Activated CD4-positive, alpha-beta T cell treated with anti-CD3 and anti-CD28 coated beads for 36 hours (primary cell): ENCODE measurements at regions not wholly inside any gene's neighbourhood (a gene's known extent, or its start where the extent isn't known, plus 50 kb on each side); places are given as distances from the start of the nearest gene placed in this dataset.
"Not testable (repeated sequence)": the region's sequence is repeated elsewhere in the genome, so short reads cannot be mapped to it uniquely, and the experiment has no call there.

Source experiments
- ATAC-seq: fragments of 200-7000 bp; cut with Tn5 transposase; one replicate; pipeline ENCODE4 v1.10.0; 2021; ENCODE audit warnings: mild to moderate bottlenecking, moderate library complexity
- CTCF ChIA-PET: fragments of 350-600 bp; sonication (Branson Sonifier 250); formaldehyde crosslinking; loops from one replicate; lab custom pipeline; 2021; ENCODE audit warnings: antibody characterized with exemption; lab: Charles Lee
- POLR2A ChIA-PET: fragments of 350-600 bp; sonication (Branson Sonifier 250); formaldehyde crosslinking; loops from one replicate; lab custom pipeline; 2021; ENCODE audit warnings: antibody characterized with exemption, inconsistent platforms; lab: Charles Lee
- DNase-seq: peaks from one replicate; pipeline ENCODE4 v3.0.0-alpha.2; 2020
- H3K27ac Mint-ChIP-seq: one replicate; pipeline ENCODE4 v1.8.0; 2021; ENCODE audit warnings: mixed read lengths
- H3K27me3 Mint-ChIP-seq: one replicate; pipeline ENCODE4 v1.8.0; 2021; ENCODE audit warnings: mixed read lengths
- H3K36me3 Mint-ChIP-seq: one replicate; pipeline ENCODE4 v1.8.0; 2021; ENCODE audit warnings: low read depth, mixed read lengths
- H3K4me1 Mint-ChIP-seq: one replicate; pipeline ENCODE4 v1.8.0; 2021; ENCODE audit warnings: mixed read lengths
- H3K4me3 Mint-ChIP-seq: one replicate; pipeline ENCODE4 v1.8.0; 2021; ENCODE audit warnings: mild to moderate bottlenecking, moderate library complexity, mixed read lengths
- H3K9me3 Mint-ChIP-seq: one replicate; pipeline ENCODE4 v1.8.0; 2021; ENCODE audit warnings: low read depth, mixed read lengths
- intact Hi-C, 2 experiments: fragments of 100-400 bp; cut with DNase I in 1 of 2; cut with micrococcal nuclease in 1 of 2; formaldehyde crosslinking; loops; one replicate each; pipeline versions ENCODE4 v1.14.2 to v1.15.1; 2022 to 2024; cut with DNase I, micrococcal nuclease

DNA sequence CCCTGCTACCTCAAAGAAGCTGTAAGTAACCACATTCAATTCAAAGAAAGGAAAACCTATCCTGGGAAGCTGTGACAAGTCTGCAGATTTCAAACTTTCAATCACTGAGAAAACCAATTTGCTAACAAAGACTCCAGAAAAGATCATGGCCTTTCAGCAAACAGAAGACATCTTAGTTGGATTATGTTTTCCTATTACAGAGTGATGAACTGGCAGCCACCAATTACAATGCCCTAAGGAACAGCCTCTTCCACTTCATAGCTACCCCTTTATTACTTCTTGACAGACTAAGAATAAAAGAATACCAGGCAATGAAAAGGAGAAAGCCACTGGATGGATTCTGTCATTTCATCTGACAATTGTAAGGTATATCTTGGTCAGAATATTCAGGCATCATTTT is 128.2 kb upstream of the RASEF start:
- no peaks in the 10 kb centered on the region for H3K9me3 Mint-ChIP-seq
- peaks cover 10% of the 10 kb centered on the region for H3K27me3 Mint-ChIP-seq
- ChIA-PET POLR2A (no interaction called here), CTCF (no interaction called here)
- ATAC-seq (no peak), DNase-seq (no peak)
- H3K36me3 Mint-ChIP-seq: no peaks in the 10 kb centered on the region
- intact Hi-C loops: no loop called here
- no peak overlapping the region for H3K4me3 Mint-ChIP-seq
- no peaks in the 10 kb centered on the region for H3K4me1 Mint-ChIP-seq
- H3K27ac Mint-ChIP-seq: no peak overlapping the region

- H3K27ac Mint-ChIP-seq, H3K9me3 Mint-ChIP-seq, H3K36me3 Mint-ChIP-seq, intact Hi-C loops, H3K4me3 Mint-ChIP-seq, H3K4me1 Mint-ChIP-seq, CTCF ChIA-PET, ATAC-seq, DNase-seq, POLR2A ChIA-PET: not testable (repeated sequence)
- peaks cover 10% of the 10 kb centered on the region for H3K27me3 Mint-ChIP-seq
Observed at GRCh38 chr9:83189026-83189425, 126.1 kb upstream of the RASEF start.

DNA sequence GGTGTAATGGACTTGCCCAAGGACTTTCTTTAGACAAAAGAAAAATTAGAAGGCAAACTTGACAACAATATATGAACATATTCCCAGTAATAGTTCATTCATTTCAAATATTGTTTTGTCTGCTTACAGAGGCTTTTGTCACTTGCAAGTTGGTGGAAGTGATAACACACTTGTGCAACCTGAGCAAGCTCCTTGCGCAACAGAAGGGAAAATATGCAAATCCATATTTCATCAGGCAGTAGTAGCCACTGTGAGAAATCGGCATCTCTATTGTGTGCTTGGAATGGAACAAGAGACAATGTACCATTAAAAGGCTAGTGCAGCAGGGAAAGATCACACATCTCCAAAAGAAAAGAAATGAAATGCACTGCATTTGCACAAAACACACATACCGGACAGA is 125.3 kb upstream of the RASEF start:
- Mint-ChIP-seq H3K36me3 (no peaks in the 10 kb centered on the region), H3K4me3 (no peak overlapping the region), H3K9me3 (no peaks in the 10 kb centered on the region), H3K4me1 (no peaks in the 10 kb centered on the region), H3K27me3 (peaks cover 10% of the 10 kb centered on the region), H3K27ac (no peak overlapping the region)
- ChIA-PET POLR2A (no interaction called here), CTCF (no interaction called here)
- ATAC-seq (no peak), DNase-seq (no peak)
- intact Hi-C loops: no loop called here

DNA sequence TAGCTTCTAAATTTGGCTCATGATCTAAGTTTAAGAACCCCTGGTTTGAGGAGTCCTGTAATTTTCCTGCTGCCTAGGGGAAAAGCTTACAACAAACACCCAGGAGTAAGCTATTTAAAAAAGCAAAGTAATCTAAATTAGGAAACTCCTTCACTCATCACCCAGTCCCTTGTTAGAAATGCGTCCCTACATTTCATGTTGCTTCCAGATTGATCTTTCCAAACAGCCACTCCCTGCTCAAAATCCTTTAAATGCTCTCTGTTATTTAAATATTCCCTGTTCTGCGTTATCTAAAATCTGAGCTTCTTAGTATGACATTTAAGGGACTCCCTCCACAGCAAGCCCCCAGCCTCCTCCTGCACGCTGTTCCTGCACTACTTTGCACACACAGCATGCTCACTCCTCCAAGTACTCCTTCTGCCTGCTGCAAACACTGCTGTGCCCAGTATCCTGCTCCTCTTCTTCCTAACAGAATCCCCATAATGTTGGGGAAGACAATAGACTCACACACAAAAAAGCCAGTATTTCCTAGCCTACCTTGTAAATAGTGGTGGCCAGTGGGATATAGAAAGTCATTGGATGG is 123.3 kb upstream of the RASEF start:
- H3K4me1 Mint-ChIP-seq: no peaks in the 10 kb centered on the region

GRCh38 chr9:83185488-83186154 is 122.7 kb upstream of the RASEF start:
- intact Hi-C loops: no loop called here
- no peak overlapping the region for H3K4me3 Mint-ChIP-seq
- H3K27me3 Mint-ChIP-seq: peaks cover 10% of the 10 kb centered on the region
- no peaks in the 10 kb centered on the region for H3K36me3 Mint-ChIP-seq
- H3K9me3 Mint-ChIP-seq: no peaks in the 10 kb centered on the region
- H3K4me1 Mint-ChIP-seq: no peaks in the 10 kb centered on the region
- ATAC-seq: no peak
- no peak for DNase-seq
- ChIA-PET CTCF (no interaction called here), POLR2A (no interaction called here)
- H3K27ac Mint-ChIP-seq: no peak overlapping the region

More for the DNA sequence above, 123.3 kb upstream of the RASEF start:
- Mint-ChIP-seq H3K27me3 (peaks cover 8% of the 10 kb centered on the region), H3K27ac (no peak overlapping the region), H3K4me3 (no peak overlapping the region), H3K36me3 (no peaks in the 10 kb centered on the region), H3K9me3 (no peaks in the 10 kb centered on the region)
- DNase-seq: no peak
- CTCF ChIA-PET: no interaction called here
- POLR2A ChIA-PET: no interaction called here
- ATAC-seq: no peak
- intact Hi-C loops: no loop called here

DNA sequence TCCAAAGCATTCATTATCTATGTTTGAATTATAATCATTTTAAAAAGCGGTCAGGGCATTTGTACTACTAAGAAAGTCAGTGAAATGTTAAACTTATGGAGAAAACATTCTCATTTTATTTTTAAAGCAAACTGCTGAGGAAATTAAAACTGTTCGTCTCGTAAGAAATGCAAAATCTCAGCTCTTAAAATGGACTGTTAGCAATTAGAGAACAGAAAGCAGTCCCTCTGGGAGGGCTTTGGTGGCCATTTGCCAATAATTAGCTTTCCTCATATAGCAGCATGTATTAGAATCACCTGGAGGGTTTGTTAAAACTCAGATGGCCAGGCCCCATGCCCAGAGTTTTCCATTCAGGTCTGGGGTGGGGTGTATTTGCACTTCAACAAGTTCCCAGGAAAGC is 120.7 kb upstream of the RASEF start:
- CTCF ChIA-PET: no interaction called here
- H3K4me1 Mint-ChIP-seq: no peaks in the 10 kb centered on the region

GRCh38 chr9:83182071-83182470 is 119.1 kb upstream of the RASEF start:
- intact Hi-C loops: no loop called here
- POLR2A ChIA-PET: no interaction called here

More for the DNA sequence above, 120.7 kb upstream of the RASEF start:
- Mint-ChIP-seq H3K4me3 (no peak overlapping the region), H3K27ac (no peak overlapping the region), H3K36me3 (no peaks in the 10 kb centered on the region), H3K9me3 (no peaks in the 10 kb centered on the region), H3K27me3 (peaks cover 5% of the 10 kb centered on the region)
- POLR2A ChIA-PET: no interaction called here
- no peak for ATAC-seq
- no peak for DNase-seq
- intact Hi-C loops: no loop called here

DNA sequence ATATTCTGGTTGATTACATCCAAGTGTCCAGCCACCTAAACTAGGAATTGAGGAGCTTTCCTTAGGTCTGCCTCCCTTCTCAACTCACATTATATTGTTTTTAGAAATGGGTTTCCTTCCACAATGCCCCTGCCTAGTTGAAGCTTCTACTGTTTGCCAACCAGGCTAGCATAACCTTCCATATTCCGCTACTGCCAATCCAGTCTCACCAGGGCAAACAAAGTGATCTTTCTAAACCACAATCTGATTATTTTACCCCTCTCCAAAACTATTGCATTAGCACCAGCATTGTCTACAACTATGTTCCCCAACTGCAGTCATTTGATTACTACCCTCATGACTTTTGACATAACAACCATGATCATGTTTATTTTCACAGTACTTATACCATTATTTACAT is 115.8 kb upstream of the RASEF start:
- no peak for ATAC-seq
- peaks cover 3% of the 10 kb centered on the region for H3K27me3 Mint-ChIP-seq
- ChIA-PET POLR2A (no interaction called here), CTCF (no interaction called here)
- H3K36me3 Mint-ChIP-seq: no peaks in the 10 kb centered on the region
- peaks cover 9% of the 10 kb centered on the region for H3K9me3 Mint-ChIP-seq
- no peaks in the 10 kb centered on the region for H3K4me1 Mint-ChIP-seq
- no peak overlapping the region for H3K4me3 Mint-ChIP-seq
- intact Hi-C loops: no loop called here
- no peak overlapping the region for H3K27ac Mint-ChIP-seq
- DNase-seq: no peak

More at GRCh38 chr9:83182071-83182470, 119.1 kb upstream of the RASEF start:
- Mint-ChIP-seq H3K27ac (no peak overlapping the region), H3K36me3 (no peaks in the 10 kb centered on the region), H3K9me3 (peaks cover 2% of the 10 kb centered on the region), H3K4me3 (no peak overlapping the region), H3K27me3 (peaks cover 3% of the 10 kb centered on the region), H3K4me1 (no peaks in the 10 kb centered on the region)
- CTCF ChIA-PET: no interaction called here
- no peak for ATAC-seq
- DNase-seq: no peak

DNA sequence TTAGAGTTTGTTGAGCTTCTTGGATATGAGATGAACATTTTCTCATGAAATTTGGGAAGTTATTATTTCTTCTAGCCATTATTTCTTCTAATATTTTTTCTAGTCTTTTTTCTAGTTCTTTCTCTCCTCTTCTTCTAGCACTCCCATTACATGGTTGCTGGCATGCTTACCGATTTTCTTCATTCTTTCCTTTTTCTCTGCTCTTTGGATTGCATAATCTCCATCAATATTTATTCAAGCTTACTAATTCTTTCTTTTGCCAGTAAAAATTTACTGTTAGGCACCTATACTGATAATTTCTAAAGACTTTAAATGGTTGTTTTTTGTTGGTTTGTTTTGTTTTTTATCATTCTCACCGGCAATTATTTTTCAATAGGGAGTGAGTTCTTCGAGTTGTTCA is 114.8 kb upstream of the RASEF start:
- peaks cover 14% of the 10 kb centered on the region for H3K9me3 Mint-ChIP-seq
- intact Hi-C loops: no loop called here
- no peak for ATAC-seq
- POLR2A ChIA-PET: no interaction called here
- no peak for DNase-seq
- H3K36me3 Mint-ChIP-seq: no peaks in the 10 kb centered on the region
- no peaks in the 10 kb centered on the region for H3K4me1 Mint-ChIP-seq
- no peak overlapping the region for H3K27ac Mint-ChIP-seq
- CTCF ChIA-PET: no interaction called here
- H3K27me3 Mint-ChIP-seq: peaks cover 3% of the 10 kb centered on the region
- H3K4me3 Mint-ChIP-seq: no peak overlapping the region

DNA sequence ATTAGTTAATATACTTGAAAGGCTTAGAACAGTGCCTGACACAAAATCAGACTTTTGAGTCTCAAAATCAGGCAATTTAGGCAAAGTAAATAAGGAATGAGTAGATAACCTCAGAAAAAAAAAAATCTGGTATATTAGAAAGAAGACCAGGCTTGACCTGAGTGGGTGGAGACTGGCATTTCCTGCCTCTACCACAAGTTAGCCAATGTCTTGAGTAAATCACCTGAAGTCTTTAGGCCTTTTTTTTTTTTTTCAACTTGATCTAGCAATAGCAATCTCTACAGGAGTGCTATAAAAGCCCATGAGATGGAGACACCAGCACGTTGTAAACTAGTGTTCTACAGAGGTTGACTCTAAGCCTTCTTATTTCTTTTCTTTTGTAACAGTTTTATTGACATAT is 104.2 kb upstream of the RASEF start:
- ChIA-PET POLR2A (no interaction called here), CTCF (no interaction called here)
- H3K4me3 Mint-ChIP-seq: no peak overlapping the region
- no peaks in the 10 kb centered on the region for H3K27me3 Mint-ChIP-seq
- peaks cover 6% of the 10 kb centered on the region for H3K9me3 Mint-ChIP-seq
- H3K4me1 Mint-ChIP-seq: no peaks in the 10 kb centered on the region
- H3K27ac Mint-ChIP-seq: no peak overlapping the region
- H3K36me3 Mint-ChIP-seq: no peaks in the 10 kb centered on the region
- no peak for DNase-seq
- intact Hi-C loops: no loop called here
- no peak for ATAC-seq

- ATAC-seq: no peak
- no peaks in the 10 kb centered on the region for H3K27me3 Mint-ChIP-seq
- H3K36me3 Mint-ChIP-seq: no peaks in the 10 kb centered on the region
- no peak overlapping the region for H3K27ac Mint-ChIP-seq
- DNase-seq: no peak
- POLR2A ChIA-PET: no interaction called here
- no peaks in the 10 kb centered on the region for H3K4me1 Mint-ChIP-seq
- H3K9me3 Mint-ChIP-seq: peaks cover 6% of the 10 kb centered on the region
- CTCF ChIA-PET: no interaction called here
- H3K4me3 Mint-ChIP-seq: no peak overlapping the region
- intact Hi-C loops: no loop called here
Observed at GRCh38 chr9:83166372-83166771, 103.4 kb upstream of the RASEF start.

- Mint-ChIP-seq H3K36me3 (no peaks in the 10 kb centered on the region), H3K4me1 (no peaks in the 10 kb centered on the region), H3K9me3 (no peaks in the 10 kb centered on the region), H3K27me3 (no peaks in the 10 kb centered on the region), H3K27ac (no peak overlapping the region), H3K4me3 (no peak overlapping the region)
- CTCF ChIA-PET: interaction anchor here (0.7 to 1.0 kb wide), 2 partner anchors 10 to 559 kb away, joined by 3 read pairs; no protein-coding TSS in a partner anchor
- DNase-seq (no peak), ATAC-seq (no peak)
- intact Hi-C loops: no loop called here
- POLR2A ChIA-PET: no interaction called here
Observed at GRCh38 chr9:83155733-83156132, 92.8 kb upstream of the RASEF start.
